Stimulated activated CD8-positive, alpha-beta memory T cell treated with anti-CD3 and anti-CD28 coated beads, Interleukin-4, amount 100 ng/mL, for 4 hours (primary cell): ENCODE measurements at regions not wholly inside any gene's neighbourhood (a gene's known extent, or its start where the extent isn't known, plus 50 kb on each side); places are given as distances from the start of the nearest gene placed in this dataset.

Source experiments
- DNase-seq, 2 donors: peaks; one replicate each; pipeline ENCODE4 v3.0.0-alpha.2; 2020; ENCODE audit warnings: low read depth in 2 of 2, low spot score in 1 of 2

GRCh38 chr3:176737480-176738110, 459.7 kb downstream of the TBL1XR1 start:
- DNase-seq, result no peak

GRCh38 chr3:176734146-176734545, 463.1 kb downstream of the TBL1XR1 start:
- no peak for DNase-seq

- DNase-seq, result no peak
Observed at GRCh38 chr3:176724394-176724759, 472.9 kb downstream of the TBL1XR1 start.

- no peak for DNase-seq
Observed at GRCh38 chr3:176723758-176724393, 473.4 kb downstream of the TBL1XR1 start.

GRCh38 chr3:176714034-176714433, 483.2 kb downstream of the TBL1XR1 start:
- DNase-seq, result no peak

GRCh38 chr3:176712191-176712590, 485.1 kb downstream of the TBL1XR1 start:
- no peak for DNase-seq

GRCh38 chr3:176699288-176699687, 498.0 kb downstream of the TBL1XR1 start:
- DNase-seq, result no peak

- no peak for DNase-seq
Observed at GRCh38 chr3:176697284-176697889, 499.9 kb downstream of the TBL1XR1 start.

- DNase-seq, result no peak
Observed at GRCh38 chr3:176696816-176697215, 500.5 kb downstream of the TBL1XR1 start.

- no peak for DNase-seq
Observed at GRCh38 chr3:176692966-176693785, 504.1 kb downstream of the TBL1XR1 start.

GRCh38 chr3:176692199-176692965, 504.9 kb downstream of the TBL1XR1 start:
- DNase-seq, result no peak

- no peak for DNase-seq
Observed at GRCh38 chr3:176690083-176690869, 507.0 kb downstream of the TBL1XR1 start.

- no peak for DNase-seq
Observed at GRCh38 chr3:176687754-176688153, 509.5 kb downstream of the TBL1XR1 start.

GRCh38 chr3:176683382-176683781, 513.9 kb downstream of the TBL1XR1 start:
- no peak for DNase-seq

GRCh38 chr3:176663837-176664831, 533.1 kb downstream of the TBL1XR1 start:
- no peak for DNase-seq

GRCh38 chr3:176663387-176663786, 533.9 kb downstream of the TBL1XR1 start:
- no peak for DNase-seq

GRCh38 chr3:176661432-176661964, 535.8 kb downstream of the TBL1XR1 start:
- no peak for DNase-seq

- no peak for DNase-seq
Observed at GRCh38 chr3:176655404-176656094, 541.7 kb downstream of the TBL1XR1 start.
